ENCODE measurements at regions not wholly inside any gene's neighbourhood (a gene's known extent, or its start where the extent isn't known, plus 50 kb on each side); places are given as distances from the start of the nearest gene placed in this dataset.

DNA sequence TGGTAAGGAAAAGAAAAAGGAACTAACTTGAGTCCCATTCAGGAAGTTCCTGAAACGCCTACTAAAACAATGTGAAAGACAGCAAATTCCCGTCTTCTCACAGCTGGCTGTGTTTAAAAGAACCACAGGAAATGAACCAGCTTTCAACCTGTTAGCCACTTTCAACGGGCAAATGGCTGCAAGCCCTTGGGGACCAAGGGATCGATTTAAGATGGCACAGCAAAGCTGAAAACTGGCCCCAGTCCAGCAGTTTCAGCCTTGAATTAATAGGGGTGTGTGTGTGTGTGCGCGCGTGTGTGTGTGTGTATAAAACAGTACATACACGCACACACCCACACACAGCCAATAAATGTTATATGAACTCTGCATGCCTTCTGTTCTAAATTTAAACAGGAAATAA, 168.7 kb upstream of the TMCO5A start:
- TF ChIP-seq POLR2A (IDR thresholded peaks at IDR 0.05) = no peak
- no peak for TF ChIP-seq CTCF (IDR thresholded peaks at IDR 0.05)
